Glutamatergic neuron (in vitro differentiated cells): ENCODE measurements at regions not wholly inside any gene's neighbourhood (a gene's known extent, or its start where the extent isn't known, plus 50 kb on each side); places are given as distances from the start of the nearest gene placed in this dataset.

Source experiments
- DNase-seq: peaks from one replicate; pipeline ENCODE4 v3.0.0; 2022
- H3K27ac Mint-ChIP-seq: one replicate; pipeline ENCODE4 v1.8.0; 2020; ENCODE audit warnings: mild to moderate bottlenecking, mixed read lengths, inconsistent platforms; ENCODE audit not compliant: unreplicated experiment
- H3K27me3 Mint-ChIP-seq: one replicate; pipeline ENCODE4 v1.8.0; 2020; ENCODE audit warnings: mild to moderate bottlenecking, moderate library complexity, mixed read lengths, inconsistent platforms; ENCODE audit not compliant: unreplicated experiment
- H3K36me3 Mint-ChIP-seq: one replicate; pipeline ENCODE4 v1.8.0; 2020; ENCODE audit warnings: mild to moderate bottlenecking, mixed read lengths, inconsistent platforms; ENCODE audit not compliant: unreplicated experiment
- H3K4me1 Mint-ChIP-seq: one replicate; pipeline ENCODE4 v1.8.0; 2020; ENCODE audit warnings: mild to moderate bottlenecking, low read depth, mixed read lengths, inconsistent platforms; ENCODE audit not compliant: unreplicated experiment
- H3K4me3 Mint-ChIP-seq: one replicate; pipeline ENCODE4 v1.8.0; 2020; ENCODE audit warnings: mild to moderate bottlenecking, mixed read lengths, inconsistent platforms; ENCODE audit not compliant: unreplicated experiment
- H3K9me3 Mint-ChIP-seq: one replicate; pipeline ENCODE4 v1.8.0; 2020; ENCODE audit warnings: mild to moderate bottlenecking, moderate library complexity, mixed read lengths, inconsistent platforms; ENCODE audit not compliant: unreplicated experiment
- TF ChIP-seq, protein P1 (sequence below): fragments of 200-600 bp; sonication (generic); IDR thresholded peaks from one replicate; pipeline ENCODE4 v1.5.0; 2021; ENCODE audit not compliant: partially characterized antibody, unreplicated experiment

DNA sequence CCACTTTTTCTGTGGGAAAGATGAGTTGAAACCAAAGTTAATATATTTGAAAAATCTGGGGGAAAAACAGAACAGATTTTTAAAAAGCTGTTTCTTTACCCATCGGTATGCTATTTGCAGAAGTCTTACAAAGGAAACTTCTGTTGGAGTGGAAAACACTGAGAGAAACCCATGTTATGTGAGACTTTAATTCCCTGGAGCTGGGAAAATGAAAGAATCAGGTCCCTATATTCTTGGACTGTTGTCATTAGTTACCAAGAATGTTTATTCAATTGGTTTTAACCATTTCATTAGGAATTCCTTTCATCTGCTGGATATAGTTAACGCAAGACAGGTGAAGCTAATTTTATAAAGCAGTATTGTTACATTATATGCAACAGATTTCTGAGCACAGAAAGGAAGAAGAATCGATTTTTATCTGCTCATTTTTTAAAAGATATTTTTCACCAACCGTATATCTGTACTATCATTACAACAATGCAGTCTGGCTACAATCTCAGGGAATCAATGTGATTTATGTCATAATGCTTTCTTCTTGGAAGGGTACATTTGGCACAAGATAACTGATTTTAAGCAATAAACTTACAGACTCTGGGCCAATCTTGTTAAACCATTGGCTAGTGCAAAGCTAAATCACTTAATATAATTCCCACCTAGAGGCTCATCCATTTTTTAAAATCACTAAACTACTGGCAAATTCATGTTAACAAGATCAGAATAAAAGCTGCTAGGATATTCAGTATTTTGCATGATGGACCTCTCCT is 170.0 kb downstream of the MOXD1 start:
- H3K27ac Mint-ChIP-seq: no peak overlapping the region
- H3K27me3 Mint-ChIP-seq: no peaks in the 10 kb centered on the region
- H3K4me3 Mint-ChIP-seq: no peak overlapping the region
- TF ChIP-seq, protein P1, sequence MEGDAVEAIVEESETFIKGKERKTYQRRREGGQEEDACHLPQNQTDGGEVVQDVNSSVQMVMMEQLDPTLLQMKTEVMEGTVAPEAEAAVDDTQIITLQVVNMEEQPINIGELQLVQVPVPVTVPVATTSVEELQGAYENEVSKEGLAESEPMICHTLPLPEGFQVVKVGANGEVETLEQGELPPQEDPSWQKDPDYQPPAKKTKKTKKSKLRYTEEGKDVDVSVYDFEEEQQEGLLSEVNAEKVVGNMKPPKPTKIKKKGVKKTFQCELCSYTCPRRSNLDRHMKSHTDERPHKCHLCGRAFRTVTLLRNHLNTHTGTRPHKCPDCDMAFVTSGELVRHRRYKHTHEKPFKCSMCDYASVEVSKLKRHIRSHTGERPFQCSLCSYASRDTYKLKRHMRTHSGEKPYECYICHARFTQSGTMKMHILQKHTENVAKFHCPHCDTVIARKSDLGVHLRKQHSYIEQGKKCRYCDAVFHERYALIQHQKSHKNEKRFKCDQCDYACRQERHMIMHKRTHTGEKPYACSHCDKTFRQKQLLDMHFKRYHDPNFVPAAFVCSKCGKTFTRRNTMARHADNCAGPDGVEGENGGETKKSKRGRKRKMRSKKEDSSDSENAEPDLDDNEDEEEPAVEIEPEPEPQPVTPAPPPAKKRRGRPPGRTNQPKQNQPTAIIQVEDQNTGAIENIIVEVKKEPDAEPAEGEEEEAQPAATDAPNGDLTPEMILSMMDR: no peak
- no peaks in the 10 kb centered on the region for H3K9me3 Mint-ChIP-seq
- H3K36me3 Mint-ChIP-seq: no peaks in the 10 kb centered on the region
- no peak for DNase-seq
- peaks cover 1% of the 10 kb centered on the region for H3K4me1 Mint-ChIP-seq

DNA sequence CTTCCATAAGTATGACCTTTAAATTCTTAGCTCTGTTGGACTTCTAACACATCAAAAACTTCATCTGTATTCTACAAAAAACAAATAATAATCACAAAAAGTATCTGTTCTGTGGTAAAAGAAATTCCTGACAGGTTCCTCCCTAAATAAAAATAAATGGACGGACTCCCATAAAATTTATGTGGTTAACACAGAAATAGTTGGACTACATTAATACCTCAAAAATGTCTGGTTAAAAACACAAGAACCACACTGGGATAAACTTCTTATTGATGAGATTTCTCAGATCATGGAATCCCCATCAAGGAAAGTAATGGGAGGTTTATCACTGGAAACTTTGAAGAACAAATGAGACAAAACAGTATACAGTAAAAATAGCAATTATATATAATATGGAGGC is 172.4 kb downstream of the MOXD1 start:
- Mint-ChIP-seq H3K27me3 (no peaks in the 10 kb centered on the region), H3K4me3 (no peak overlapping the region), H3K4me1 (peaks cover 1% of the 10 kb centered on the region), H3K36me3 (peaks cover 6% of the 10 kb centered on the region), H3K27ac (no peak overlapping the region), H3K9me3 (peaks cover 3% of the 10 kb centered on the region)
- no peak for DNase-seq
- TF ChIP-seq, protein P1: no peak

DNA sequence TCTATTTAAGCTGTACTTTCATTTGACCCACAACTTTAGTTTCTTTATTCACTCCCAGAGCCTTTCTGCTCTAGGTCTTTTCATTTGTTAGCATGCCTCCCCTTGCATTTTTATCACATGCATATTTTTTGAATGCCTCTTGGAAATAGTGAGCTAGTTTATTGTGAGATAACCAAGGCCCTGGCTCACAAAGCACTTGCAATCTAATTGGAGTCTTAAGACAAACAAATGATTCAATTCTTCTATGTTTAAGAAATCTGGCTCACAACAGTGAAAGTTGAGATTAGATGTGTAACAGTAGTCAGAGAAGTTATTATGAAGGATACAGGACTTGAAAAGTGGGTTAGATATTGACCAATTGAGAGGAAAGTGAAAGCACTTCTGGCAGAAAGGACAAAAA is 173.4 kb downstream of the MOXD1 start:
- no peak overlapping the region for H3K4me3 Mint-ChIP-seq
- peaks cover 1% of the 10 kb centered on the region for H3K4me1 Mint-ChIP-seq
- no peak overlapping the region for H3K27ac Mint-ChIP-seq
- peaks cover 3% of the 10 kb centered on the region for H3K9me3 Mint-ChIP-seq
- no peaks in the 10 kb centered on the region for H3K27me3 Mint-ChIP-seq
- peaks cover 6% of the 10 kb centered on the region for H3K36me3 Mint-ChIP-seq
- TF ChIP-seq, protein P1: no peak
- DNase-seq: no peak

DNA sequence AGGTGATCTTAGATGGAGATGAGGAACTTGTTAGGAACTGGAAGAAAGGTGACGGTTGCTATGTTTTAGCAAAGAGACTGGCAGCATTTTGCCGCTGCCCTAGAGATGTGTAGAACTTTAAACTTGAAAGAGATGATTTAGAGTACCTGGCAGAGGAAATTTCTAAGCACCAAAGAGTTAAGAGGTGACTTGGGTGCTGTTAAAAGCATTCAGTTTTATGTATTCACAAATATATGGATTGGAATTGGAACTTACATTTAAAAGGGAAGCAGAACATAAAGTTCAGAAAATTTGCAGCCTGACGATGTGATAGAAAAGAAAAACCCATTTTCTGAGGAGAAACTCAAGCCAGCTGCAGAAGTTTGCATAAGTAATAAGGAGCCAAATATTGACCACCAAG is 176.3 kb downstream of the MOXD1 start:
- Mint-ChIP-seq H3K4me3 (no peak overlapping the region), H3K36me3 (peaks cover 6% of the 10 kb centered on the region), H3K27me3 (no peaks in the 10 kb centered on the region), H3K27ac (no peak overlapping the region), H3K4me1 (no peaks in the 10 kb centered on the region), H3K9me3 (peaks cover 3% of the 10 kb centered on the region)
- no peak for DNase-seq
- TF ChIP-seq, protein P1: no peak

DNA sequence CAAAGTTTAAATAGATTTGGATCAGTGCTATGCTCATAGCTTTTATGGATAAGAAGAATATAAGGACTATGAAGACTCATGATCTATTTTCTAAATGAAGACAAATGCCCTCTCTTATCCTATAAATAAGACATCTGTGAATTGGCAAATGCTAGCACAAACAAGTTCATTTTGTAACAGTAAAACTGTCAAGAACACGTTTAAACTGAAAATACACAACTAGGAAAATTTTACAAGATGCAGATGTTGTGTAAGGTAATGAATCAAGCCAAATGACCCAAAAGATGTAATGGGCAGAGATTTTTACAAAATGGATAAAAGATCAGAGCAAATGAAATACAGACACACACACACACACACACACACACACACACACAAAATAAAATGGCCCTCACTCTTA is 180.5 kb downstream of the MOXD1 start:
- H3K4me3 Mint-ChIP-seq: no peak overlapping the region
- peaks cover 6% of the 10 kb centered on the region for H3K36me3 Mint-ChIP-seq
- H3K27ac Mint-ChIP-seq: no peak overlapping the region
- DNase-seq: no peak
- no peaks in the 10 kb centered on the region for H3K27me3 Mint-ChIP-seq
- TF ChIP-seq, protein P1: no peak
- H3K9me3 Mint-ChIP-seq: peaks cover 3% of the 10 kb centered on the region
- H3K4me1 Mint-ChIP-seq: no peaks in the 10 kb centered on the region
